Activated T-cell treated with anti-CD3 and anti-CD28 coated beads for 48 hours (primary cell): ENCODE measurements at regions not wholly inside any gene's neighbourhood (a gene's known extent, or its start where the extent isn't known, plus 50 kb on each side); places are given as distances from the start of the nearest gene placed in this dataset.

ENCODE experiments used
- DNase-seq: peaks from one replicate; pipeline ENCODE4 v3.0.0-alpha.2; 2020; ENCODE audit warnings: low read depth

- DNase-seq: no peak
These were observed 317.6 kb upstream of the CNKSR2 start for GRCh38 chrX:21056622-21057021.

DNA sequence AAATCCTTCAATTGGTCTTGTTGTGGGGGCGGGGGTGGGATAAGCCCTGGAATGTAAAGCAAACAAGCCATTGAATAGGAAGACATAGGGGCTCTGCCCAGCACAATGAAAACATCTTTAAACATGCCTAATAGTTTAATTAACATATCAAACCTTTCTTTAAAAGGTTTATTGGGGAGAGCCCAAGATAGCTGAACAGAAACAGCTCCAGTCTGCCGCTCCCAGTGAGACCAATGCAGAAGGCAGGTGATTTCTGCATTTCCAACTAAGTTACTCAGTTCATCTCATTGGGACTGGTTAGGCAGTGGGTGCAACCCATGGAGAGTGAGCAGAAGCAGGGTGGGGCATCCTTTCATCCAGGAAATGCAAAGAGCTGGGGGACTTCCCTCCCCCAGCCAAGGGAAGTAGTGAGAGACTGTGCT is 327.2 kb upstream of the CNKSR2 start:
- no peak for DNase-seq

DNA sequence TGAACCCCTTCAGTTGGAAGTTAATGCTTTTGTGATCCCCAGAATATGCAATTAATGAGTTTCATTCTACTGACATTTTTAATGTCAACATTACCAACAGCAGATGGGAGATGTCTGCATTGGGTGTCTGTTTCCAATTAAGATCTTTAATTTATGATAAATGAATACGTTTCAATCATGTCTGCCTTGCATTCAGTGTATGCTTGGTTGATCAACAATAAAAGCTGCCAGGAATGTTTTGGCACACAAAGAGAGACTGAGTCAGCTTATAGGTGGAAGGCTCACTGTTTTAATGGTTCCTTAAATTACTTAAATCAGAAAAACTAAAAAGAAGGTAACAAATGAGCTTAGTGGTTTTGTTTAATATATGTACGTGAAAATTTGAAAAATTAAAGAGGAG is 359.9 kb upstream of the CNKSR2 start:
- DNase-seq: no peak

- no peak for DNase-seq
These were observed 369.4 kb upstream of the CNKSR2 start for GRCh38 chrX:21004835-21005234.

GRCh38 chrX:20995829-20996228 is 378.4 kb upstream of the CNKSR2 start:
- no peak for DNase-seq

- DNase-seq: no peak
These were observed 384.9 kb upstream of the CNKSR2 start for GRCh38 chrX:20989361-20989760.

- DNase-seq: no peak
These were observed 385.4 kb upstream of the CNKSR2 start for GRCh38 chrX:20988804-20989203.

- DNase-seq: no peak
These were observed 386.1 kb upstream of the CNKSR2 start for GRCh38 chrX:20988118-20988517.

- DNase-seq: no peak
These were observed 393.8 kb upstream of the CNKSR2 start for GRCh38 chrX:20980426-20980825.

GRCh38 chrX:20974326-20974725 is 399.9 kb upstream of the CNKSR2 start:
- no peak for DNase-seq

DNA sequence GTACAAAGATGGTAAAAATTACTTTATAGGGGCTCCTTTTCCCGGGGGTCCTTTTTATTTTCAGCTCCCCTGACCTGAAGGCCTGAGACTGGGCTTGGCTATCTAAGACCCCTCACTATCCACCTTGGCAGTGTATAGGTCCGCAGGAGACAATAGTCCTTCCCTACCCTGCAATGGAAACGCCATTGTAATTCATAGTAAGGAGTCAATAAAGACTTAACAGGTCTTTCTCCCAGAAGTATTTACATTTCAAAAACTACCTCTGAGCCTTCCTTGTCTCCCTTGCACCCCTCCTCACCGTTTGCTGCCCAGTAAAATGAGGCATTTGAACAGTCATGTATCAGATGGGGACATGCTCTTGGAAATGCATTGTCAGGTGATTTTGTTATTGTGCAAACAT is 401.2 kb upstream of the CNKSR2 start:
- no peak for DNase-seq

DNA sequence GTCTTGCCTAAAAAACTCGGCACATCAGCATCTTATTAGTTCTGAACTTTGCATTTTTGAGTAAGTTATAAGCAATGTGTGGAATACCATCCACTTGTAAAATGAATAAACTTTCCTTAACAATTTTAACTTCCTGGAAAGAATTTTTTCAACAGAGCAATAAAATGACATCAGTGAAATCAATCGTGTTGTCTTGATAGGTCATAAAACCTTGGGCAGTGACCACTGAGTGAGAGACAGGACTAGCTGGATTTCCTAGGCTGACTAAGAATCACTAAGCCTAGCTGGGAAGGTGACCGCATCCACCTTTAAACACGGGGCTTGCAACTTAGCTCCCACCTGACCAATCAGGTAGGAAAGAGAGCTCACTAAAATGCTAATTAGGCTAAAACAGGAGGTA is 403.0 kb upstream of the CNKSR2 start:
- no peak for DNase-seq

DNA sequence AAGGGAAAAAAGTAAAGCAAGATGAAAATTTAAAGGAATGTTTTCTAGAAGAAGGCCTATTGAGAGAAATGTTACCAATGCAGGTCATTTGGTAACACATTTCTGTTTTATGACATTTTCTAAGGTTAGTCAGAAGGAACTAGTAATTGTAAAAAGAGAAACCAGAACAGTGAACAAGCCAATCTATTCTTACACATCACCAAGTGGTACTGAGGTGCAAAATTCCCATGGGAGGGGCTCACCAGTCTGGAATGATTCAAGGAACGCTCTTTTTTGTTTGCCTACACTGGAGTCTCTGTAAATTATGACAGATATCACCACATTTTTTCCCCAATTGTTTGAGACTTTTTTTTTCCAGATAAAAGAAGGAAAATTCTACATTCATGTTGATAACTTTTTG is 404.7 kb upstream of the CNKSR2 start:
- DNase-seq: no peak

GRCh38 chrX:20968996-20969395 is 405.2 kb upstream of the CNKSR2 start:
- DNase-seq: no peak

- no peak for DNase-seq
These were observed 406.5 kb upstream of the CNKSR2 start for GRCh38 chrX:20967725-20968124.

GRCh38 chrX:20965270-20966044 is 408.8 kb upstream of the CNKSR2 start:
- DNase-seq: no peak

DNA sequence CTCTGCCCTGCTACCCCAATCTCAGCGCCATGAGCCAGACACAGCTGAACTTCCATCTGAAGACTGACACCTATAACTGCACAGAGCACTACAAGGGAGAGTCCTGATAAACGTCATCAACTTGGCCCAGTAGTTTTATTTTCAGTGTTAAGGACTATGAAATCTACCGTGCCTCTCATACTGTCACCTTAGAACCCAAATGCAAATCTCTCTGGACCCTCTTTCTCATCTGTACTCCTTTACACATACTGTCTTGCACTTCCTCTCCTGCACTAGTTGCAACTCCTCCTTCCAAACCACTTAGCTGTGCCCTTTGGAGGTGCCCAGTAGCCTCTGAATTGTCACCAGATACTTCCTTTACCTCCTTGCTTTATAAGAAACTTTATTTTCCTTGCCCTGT is 420.2 kb upstream of the CNKSR2 start:
- DNase-seq: no peak

- no peak for DNase-seq
These were observed 422.0 kb upstream of the CNKSR2 start for GRCh38 chrX:20952180-20952579.

DNA sequence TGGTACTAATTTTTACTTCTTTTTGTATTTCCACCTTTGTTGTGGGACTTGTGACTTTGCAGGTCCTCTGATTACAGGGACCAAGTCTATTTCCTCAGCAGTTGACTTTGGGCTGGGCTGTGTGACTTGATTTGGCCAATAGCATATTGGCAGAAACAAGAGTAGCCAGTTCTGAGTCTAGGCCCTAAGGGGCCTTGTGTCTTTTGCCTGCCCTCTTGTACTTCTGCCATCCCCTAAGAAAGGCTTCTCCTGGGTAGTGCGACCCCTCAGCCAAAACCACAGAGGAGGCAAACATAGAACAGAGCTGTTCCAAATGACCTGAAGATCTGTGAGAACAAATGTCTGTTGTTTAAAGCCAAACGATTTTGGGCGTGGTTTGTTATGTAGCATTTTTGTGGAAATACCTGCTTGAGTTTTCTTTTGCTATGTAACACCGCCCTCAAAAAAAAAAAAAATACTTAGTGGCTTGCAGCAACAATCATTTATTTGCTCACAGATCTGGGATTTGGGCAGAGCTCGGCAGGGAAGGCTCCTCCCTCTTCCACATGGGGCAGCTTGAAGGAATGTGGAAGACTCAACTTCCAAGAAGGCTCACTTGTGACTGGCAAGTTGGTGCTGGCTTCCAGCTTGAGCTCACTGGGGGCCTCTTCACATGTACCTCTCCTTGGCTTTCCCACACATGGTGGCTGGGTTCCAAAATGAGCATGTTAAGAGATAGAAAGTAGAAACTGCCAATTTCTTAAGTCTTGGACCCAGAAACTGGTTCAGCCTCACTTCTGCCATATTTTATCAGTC is 423.0 kb upstream of the CNKSR2 start:
- no peak for DNase-seq

- no peak for DNase-seq
These were observed 426.8 kb upstream of the CNKSR2 start for GRCh38 chrX:20947411-20947912.

DNA sequence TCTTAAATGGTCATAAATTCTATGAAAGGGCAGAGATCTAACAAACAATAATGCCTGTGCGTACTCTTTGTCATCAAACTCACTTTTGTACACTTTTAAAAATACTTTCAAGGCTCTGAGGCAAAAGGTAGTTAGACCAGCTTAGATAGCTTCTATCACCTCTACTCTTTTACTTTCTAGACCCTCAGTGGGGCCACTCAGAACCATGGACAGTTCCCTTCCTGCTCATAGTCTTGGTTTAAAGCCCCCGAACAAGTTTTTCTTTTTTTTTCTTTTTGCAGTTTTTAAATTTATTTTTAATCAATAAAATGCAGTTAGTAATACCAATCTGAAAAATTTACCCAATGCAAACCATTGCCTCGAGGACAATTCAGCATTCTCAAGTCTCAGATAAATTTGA is 460.5 kb upstream of the CNKSR2 start:
- DNase-seq: no peak

DNA sequence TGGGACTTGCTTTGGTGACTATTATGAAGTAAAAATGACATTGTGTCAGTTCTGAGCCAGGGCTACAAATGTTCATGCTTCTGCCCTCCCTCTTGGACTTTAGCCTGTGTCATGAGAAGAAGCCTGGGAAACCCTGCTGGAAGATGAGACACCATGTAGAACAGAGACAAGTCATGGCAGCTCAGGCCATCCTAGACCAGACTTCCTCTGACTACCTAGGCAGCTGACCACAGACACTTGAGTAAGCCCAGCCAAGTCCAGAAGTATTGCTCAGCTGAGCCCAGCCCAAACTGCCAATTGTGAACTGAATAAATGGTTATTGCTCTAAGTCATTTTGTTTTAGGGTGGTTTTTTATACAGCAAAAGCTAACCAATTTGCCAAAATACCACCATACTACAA is 467.6 kb upstream of the CNKSR2 start:
- DNase-seq: no peak

DNA sequence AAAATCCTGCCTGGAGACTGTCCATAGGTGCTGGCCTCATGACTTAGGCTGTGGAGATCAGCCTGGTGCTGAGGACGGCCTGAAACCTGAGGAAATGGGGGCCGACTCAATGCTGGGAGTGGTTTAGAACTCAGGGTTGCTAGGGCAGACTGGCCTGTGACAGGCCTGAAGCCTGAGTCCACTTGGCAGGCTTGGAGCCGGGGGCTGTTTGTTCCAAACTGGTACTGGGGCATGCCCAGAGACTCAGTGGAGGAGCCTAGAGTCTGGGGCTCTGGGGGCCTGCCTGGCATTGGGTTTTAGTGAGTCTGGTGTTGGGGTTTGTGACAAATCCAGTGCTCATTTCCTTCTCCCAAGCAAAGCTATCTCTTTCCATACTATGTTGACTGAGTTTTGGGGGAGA is 489.7 kb upstream of the CNKSR2 start:
- DNase-seq: no peak
